Activated CD8-positive, alpha-beta memory T cell treated with anti-CD3 and anti-CD28 coated beads, Interleukin-2, amount 50 U/mL, for 24 hours (primary cell): ENCODE measurements at regions not wholly inside any gene's neighbourhood (a gene's known extent, or its start where the extent isn't known, plus 50 kb on each side); places are given as distances from the start of the nearest gene placed in this dataset.
"Not testable (repeated sequence)": the region's sequence is repeated elsewhere in the genome, so short reads cannot be mapped to it uniquely, and the experiment has no call there.

Source experiments
- DNase-seq: peaks from one replicate; pipeline ENCODE4 v3.0.0-alpha.2; 2020; ENCODE audit errors: extremely low read depth

DNA sequence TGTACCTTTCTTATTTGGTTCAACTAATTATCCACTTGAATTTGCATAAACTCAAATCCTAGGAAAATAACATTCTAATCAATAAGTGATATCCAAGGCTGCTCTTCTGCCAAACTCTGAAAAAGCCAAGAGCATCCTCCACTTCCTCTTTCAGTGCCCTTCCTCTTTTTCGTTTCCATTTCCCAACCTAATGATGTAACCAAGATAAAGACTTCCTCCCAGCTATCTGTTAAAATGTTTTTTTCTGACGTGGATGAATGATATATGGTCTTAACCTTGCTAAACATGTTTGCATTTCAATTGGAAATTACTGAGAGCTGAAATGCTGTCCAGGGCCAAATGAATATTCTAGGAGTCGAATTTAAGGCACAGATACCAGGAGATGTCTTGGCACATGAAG is 459.5 kb upstream of the PDE3A start:
- DNase-seq, result no peak

DNA sequence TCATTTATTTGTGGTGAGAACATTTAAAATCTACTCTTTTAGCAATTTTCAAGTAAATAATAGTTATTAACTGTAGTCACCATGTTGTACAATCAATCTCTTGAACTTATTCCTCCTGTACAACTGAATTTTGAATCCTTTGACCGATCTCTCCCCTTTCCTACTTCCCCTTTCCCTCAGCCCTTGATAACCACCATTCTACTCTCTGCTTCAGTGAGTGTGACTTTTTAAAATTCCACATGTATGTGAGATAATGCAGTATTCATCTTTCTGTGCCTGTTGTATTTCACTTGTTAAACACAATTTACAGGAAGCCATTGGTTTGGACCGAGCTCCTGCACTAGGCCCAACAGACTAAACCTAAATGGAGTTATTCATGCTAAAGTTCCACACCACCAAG is 458.9 kb upstream of the PDE3A start:
- no peak for DNase-seq

DNA sequence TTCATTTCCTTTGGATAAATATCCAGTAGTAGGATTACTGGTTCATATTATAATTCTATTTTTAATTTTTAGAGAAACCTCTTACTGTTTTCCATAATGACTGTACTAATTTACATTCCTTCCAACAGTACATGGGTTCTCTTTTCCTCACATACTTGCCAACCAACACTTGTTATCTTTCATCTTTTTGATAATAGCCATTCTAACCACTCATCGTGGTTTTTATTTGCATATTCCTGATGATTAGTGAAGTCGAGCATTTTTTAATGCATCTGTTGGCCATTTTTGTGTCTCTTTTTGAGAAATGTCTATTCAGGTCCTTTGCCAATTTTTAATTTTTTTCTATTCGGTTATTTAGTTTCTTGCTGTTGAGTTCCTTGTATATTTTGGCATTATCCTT is 457.7 kb upstream of the PDE3A start:
- no peak for DNase-seq

DNA sequence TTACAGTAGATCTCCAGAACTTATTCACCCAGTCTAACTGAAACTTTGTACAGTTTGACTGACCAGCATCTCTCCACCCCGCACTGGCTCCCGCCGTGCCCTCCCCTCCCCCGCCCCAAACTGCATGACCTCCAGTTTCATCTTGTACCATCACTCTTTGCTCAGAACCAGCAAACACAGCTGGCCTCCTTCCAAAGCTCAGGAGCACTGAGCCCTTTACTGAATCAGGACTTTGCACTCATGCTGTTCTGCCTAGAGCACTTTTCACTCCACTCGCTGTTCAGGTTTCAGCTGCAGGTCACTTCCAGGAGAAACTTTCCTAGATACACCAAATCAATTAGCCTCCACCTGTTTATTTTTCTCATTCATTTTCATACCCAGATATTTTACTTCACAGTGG is 455.3 kb upstream of the PDE3A start:
- DNase-seq, result no peak

DNA sequence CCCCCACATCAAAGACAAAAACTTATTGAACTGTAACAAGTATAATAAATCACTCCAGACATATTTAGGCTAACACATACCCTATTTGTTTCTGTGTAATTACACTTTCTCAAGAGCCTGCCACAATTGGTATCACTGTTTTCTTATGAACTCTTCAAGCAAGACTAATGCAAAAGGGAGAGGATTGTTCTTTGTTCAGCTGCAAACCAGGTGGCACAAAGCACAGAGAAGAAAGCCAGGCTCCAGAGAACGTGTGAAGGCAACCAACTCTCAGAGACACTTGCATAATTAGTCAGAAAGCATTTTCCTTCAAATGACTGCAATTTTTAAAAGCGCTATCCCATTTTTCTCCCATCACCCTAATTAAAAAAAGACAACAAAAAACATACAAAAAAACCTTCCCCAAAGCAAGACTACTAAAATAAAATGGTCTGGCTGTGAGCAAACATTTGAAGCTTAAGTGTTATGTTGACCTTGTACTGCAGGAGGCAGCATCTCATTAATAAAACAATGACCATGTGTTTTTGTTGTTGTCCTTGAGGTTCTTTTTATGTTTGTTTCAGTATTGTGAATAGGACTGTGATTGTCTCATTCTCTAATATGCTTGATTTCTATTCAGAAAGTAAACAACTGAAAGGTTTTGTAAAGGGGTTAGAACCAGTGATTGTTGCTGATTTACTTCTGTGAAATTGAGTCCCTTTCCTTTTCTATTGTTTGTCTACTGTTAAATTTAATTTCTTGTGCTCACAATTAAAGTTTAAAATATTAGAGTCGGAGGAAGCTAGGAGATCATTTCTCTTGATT is 452.7 kb upstream of the PDE3A start:
- DNase-seq, result no peak

DNA sequence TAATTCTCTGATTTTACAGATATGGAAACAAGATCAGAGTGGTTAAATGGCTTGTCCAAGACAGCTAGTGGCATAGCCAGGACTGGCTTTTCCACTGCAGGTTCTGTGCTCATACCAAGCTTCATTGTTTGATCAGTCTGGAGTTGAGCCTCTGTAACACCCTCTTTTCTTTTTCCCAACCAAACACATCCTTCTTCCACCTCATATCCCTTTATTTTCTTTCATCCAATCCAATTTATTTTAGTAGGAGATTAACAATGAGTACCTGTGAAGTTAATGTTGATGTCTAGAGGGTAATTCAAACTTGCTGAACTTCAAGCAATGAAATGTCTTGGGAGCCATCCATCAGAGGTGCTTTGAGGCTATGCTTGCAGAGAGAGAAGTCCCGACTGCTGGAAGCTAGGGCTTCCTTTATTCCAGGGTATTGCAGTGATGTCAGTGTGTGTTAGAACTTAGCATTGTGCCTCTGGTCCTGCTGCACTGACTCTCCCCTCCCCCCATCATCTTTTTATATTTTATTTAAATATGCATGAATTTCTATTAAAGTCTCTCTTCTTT is 452.1 kb upstream of the PDE3A start:
- no peak for DNase-seq

DNA sequence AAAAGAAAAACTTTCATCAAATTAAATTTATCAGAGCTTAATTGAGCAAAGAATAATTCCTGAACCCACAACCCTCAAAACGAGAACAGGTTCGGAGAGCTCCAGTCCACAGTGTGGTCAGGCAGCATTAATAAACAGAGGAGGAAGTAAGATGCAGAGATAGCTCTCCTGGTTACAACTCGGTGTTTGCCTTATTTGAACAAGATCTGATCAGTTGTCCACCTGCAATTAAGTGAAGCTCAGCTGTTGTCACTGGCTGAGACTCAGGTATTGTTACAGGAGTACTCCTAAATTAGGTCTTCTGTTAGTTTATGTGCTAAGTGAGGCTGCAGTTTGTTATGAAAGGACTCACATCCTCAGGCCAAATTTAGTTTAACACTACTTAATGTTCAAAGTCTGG is 451.4 kb upstream of the PDE3A start:
- DNase-seq, result no peak

DNA sequence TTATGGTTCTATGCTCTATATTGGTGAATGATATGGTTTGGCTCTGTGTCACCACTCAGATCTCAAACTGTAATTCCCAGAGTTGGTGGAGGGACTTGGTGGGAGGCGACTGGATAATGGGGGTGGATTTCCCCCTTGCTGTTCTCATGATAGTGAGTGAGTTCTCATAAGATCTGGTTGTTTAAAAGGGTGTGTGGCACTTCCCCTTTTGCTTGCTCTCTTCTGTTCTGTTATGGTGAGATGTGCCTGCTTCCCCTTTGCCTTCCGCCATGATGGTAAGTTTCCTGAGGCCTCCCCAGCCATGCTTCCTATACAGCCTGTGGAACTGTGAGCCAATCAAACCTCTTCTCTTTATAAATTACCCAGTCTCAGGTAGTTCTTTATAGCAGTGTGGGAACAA is 446.6 kb upstream of the PDE3A start:
- not testable (repeated sequence) for DNase-seq

DNA sequence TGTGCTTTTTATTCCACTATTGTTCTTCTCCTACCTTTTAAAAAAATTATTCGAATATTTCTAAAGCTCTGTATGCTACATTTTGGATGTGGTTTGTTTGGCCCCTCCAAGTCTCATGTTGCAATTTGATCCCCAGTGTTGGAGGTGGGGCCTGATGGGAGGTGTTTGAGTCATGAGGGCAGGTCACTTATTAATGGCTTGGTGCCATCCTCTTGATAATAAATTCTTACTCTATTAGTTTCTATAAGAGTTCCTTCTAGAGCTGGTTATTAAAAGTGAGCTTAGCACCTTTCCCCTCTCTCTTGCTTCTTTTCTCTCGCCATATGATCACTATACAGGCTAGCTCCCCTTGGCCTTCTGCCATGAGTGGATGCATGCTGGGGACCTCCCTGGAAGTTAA is 445.6 kb upstream of the PDE3A start:
- no peak for DNase-seq

DNA sequence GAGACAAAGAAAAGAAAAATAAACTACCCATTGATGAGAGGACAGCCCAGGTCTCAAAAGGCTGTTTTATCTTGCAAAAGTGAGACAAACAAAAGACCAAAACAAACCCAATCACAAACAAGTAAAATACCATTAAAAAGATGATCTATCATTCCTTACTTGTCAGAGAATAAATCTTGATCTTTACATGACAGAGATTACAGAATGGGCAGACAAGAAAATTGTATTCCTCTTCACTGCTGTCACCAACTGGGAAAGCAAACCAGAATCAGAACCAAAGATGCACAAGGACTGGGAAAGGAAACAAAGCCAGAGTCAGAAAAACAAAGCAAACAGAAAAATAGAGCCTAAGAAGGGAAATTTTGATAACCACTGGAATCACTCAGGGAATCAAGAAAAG is 444.0 kb upstream of the PDE3A start:
- no peak for DNase-seq

DNA sequence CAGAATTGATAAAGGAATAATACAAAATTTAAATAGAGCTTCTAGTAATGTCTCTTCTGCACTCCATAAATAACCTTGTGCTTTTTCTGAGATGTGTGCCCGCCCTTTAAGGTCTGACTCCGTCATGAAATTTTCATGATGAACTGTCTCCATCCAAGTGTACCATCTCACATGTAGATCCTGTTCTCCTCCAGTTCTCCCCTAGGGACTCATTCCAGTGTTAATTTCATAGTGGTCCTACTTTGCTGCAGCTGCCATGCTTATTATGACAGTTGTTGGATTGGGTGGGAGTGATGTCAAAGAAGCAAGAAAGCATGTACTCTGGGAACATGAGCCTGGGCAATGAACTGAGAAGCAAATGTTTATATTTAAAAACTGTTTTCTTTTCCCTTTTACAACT is 442.5 kb upstream of the PDE3A start:
- DNase-seq, result no peak

DNA sequence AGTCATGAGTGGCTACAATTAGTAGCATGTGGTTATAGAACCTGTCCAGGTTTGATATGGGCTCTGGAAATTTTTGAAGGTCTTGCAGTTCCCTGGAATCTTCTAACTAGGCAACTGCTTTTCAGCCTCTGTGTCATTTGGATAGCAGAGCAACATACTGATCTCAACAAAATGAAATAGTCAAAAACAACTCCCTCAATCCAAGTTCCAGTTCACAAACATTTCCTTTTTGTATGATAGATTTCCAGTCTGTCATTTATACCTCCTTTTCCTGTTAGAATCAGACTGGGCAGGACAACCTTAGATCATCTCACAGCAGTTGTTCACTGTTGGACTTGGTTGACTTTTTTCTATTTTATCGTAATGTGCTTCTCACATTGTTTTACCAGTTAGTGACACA is 442.1 kb upstream of the PDE3A start:
- DNase-seq, result no peak

DNA sequence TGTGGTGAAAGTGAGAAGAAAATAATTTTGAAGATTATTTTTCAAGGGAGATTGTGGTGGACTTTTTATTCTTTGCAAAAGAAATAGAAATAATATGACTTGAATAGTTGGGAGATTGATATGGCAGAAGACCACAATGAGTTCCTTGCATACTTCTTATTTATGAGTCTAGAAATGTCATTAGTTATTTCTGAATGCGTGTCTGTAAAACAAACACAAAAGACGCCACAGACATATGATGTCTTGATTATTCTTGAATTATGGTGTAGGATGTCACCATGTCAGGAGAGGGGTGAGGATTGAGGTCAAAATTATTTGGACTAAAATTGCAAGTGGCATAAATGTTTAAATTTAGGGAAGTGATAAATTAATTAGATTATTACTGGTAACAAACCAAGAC is 440.7 kb upstream of the PDE3A start:
- no peak for DNase-seq

DNA sequence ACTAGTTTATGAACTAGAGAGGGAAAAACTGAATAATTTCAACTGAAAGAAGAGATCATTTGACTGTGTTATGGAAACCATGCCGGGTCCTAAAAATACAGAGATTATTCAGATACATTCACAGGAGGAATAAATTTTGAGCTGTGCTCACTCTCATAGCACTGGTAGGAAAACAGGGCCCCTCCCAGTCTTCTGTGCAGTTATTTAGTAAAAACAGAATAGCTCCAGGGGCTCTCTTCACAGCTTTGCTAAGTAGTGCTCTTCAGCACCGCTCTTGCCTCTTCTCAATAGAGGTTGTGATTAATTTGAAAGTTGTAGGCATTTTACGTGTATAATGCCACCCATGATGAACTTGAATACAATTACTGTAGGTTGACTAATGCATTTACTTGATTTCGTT is 435.9 kb upstream of the PDE3A start:
- DNase-seq, result no peak

DNA sequence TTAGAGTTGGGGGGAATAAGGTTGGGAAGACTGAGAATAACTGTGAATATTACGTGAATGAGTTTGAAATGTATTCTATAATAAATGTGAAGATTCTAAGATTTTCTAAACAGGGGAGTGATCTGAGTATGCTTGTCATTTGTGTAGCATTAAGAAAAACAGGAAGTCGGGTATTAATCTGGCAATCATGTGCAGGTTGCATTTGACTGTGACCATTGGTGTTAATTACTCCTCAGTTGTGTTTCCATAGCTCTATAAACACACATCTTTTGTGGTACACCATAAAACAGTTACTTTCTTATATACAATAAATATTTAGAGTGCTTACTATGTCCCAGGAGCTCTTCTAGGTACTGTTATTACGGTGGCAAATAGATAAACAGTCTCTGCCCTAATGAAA is 434.4 kb upstream of the PDE3A start:
- DNase-seq, result no peak

DNA sequence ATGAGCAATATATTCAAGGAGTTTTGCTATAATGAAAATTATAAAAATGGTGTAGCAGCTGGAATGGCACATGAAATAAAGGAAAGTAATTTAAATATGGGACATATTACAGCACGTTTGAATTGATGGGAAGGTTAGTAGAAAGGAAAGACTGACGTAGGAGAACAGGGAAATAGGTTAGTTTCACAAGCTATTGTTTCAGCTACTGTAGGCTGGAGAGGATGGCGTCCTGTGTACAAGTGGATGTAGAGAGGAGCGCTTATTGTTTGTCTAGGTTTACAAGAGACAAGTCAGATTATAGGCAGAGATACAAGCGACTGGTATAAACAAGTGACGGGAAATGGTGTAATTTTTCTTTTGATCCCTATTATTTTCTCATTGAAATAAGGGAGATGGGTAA is 431.2 kb upstream of the PDE3A start:
- DNase-seq, result no peak

DNA sequence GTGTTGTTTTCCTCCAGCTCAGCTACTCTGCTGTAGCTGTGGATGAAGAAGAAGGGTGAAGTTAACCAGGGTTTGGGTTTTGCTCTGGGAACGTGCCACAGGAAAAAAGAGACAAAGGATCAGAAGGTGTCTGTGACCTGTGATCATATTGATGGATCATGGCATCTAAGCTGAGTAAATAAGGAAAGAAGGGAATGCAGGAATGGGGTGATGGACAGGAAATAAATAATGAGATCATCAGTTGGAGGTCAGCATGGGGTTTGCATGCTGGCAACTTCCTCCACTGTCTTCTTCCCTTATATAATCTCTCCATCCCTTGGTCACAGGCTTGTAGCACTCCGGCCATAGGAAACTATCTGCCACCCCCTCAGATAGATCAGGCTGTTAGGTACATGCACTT is 430.3 kb upstream of the PDE3A start:
- DNase-seq, result no peak

DNA sequence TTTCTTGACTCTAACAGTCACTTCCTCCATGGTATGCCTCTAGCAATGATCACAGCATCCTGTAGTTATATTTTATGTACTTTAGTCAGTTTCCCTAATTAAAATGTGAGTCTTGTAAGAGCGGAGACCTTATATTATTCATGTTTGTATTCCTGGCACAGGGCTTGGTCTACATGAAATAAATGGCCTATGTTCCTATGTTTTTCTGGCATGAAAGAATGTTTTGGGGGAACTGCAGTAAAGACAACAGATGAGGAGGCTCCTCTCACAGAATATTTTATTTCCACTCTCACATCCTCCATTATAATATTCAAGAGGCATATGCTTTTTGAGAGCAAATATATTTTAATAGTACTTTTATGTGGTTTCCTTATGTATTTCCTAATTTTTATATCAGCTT is 429.8 kb upstream of the PDE3A start:
- DNase-seq, result no peak

DNA sequence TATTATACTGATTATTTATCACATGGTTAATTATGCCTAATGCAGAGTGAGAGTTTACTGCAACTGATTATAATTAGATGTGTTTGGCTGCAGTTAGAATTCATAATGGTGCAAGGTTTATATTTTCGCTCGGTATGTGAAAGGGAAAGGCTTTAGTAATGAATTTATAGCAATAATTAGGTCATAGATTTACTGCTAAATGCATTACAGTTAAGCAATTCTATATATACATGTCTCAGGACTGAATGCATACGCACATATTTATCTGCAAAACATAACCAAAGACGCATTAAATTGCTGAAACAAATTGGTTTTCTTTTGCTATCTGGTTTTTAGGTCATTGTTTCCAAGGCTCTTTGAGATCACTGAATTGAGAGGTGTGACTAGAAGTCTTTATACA is 428.1 kb upstream of the PDE3A start:
- DNase-seq, result no peak

DNA sequence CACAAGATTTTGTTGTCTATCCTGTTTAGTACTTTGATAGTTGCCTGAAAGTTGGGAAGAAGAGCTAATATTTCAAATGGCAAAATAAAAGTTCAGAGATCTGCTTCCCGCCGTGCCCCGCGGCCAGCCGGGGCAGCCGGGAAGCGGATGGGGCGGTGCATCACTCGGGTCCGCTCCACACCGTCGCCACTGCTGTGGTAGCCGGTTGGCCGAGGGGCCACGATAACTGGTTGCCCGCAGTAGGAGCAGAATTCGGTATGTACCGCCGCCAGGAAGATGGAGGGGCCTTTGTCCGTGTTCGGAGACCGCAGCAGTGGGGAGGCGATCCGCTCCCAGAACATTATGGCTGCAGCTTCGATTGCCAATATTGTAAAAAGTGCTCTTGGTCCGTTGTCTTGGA is 427.2 kb upstream of the PDE3A start:
- DNase-seq, result no peak

DNA sequence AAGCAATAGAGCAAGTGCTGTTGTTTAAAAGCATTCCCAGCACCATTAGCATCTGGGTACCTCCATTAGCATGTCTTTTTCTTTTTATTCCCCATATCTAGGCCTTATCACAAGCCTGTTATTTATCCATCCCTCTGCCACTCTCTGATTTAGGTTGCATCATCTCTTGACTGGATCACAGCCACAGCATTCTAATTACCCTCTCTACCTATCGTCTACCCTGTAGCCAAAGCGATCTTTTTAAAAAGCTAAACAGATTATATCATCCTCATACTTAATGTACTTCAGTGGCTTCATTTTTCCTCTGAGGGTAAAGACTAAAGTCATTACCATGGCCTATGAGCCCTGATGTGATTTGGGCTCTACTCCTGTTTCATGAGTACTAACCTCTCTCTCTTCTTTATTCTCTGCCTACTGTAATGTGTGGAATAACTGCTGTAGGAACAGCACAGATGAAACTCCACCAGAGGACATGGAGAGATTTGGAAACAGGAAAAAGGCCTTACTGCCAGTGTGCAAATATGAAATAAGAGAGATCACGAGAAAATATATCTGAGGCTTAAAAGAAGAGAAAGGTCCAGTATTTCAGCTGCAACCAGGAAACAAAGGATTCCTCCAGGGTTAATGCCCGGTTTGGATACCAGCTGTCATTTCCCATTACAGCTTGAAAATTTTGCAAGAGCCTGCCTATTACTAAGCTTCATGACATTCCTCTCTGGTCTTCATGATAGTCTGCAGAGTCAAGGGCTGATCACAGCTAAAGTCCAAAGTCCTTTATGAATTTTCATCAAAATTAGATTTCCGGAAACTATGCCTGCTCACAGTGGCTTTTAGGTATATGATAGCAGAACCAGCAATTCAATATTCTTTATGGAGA is 422.5 kb upstream of the PDE3A start:
- DNase-seq, result no peak

DNA sequence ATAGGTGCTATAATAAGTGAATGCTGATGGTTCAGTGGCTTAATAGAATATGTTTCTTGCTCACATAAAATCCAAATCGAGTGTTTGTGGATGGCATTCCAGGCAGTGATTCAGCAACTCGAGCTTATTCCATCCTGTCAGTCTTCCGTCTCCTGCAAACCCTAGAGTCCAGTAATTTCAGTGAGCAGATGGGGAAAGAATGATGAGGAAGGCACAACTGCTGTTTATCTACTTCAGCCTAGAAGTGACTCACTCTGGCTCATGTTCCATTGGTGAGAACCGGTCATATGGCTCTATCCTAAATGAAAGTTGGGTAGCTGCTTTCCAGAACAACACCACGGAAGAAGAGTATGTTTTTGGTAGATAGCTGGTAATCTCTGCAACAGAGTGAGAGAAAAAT is 421.8 kb upstream of the PDE3A start:
- DNase-seq, result no peak

DNA sequence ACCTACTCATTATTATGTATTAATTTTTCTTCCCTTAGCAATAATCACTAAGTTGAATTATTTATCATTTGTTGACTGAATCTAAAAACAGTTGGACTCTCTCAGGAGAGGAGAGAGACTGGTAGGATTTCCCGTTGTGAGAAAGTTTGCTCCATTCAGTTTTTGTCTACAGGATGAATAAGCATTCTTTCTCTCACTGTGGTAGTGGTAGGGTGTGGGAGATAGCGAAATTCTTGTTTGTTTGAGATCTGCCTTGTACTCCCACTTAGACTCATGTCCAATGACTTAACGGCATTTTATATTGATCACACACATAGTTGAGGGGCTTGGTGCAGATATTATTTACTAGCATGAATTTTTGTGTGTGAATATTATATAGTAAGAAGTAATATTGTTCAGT is 421.0 kb upstream of the PDE3A start:
- DNase-seq, result no peak
